Sigmoid colon (tissue), 6 donors: ENCODE measurements at regions not wholly inside any gene's neighbourhood (a gene's known extent, or its start where the extent isn't known, plus 50 kb on each side); places are given as distances from the start of the nearest gene placed in this dataset.

Experiments
- DNase-seq: peaks from one replicate; pipeline ENCODE4 v3.0.0-alpha.2; 2019
- H3K27ac ChIP-seq, 4 donors: fragments of 200-600 bp; sonication (generic); one replicate each; pipeline ENCODE4 v1.5.1; 2016 to 2019; ENCODE audit warnings: mild to moderate bottlenecking in 1 of 4
- H3K27me3 ChIP-seq, 3 donors: fragments of 200-600 bp; sonication (generic); one replicate each; pipeline ENCODE4 v1.5.1; 2019; ENCODE audit warnings: mild to moderate bottlenecking in 1 of 3
- H3K36me3 ChIP-seq, 4 donors: fragments of 200-600 bp; sonication (generic); one replicate each; pipeline ENCODE4 v1.5.1; 2016 to 2019
- H3K4me1 ChIP-seq, 4 donors: fragments of 200-600 bp; sonication (generic); one replicate each; pipeline ENCODE4 v1.5.1; 2017 to 2019
- H3K4me3 ChIP-seq, 4 donors: fragments of 200-600 bp; sonication (generic); one replicate each; pipeline ENCODE4 v1.5.1; 2017 to 2019; ENCODE audit warnings: mild to moderate bottlenecking in 2 of 4, moderate library complexity in 1 of 4
- H3K9me3 ChIP-seq, 4 donors: fragments of 200-600 bp in 3 of 4; sonication (generic) in 3 of 4; one replicate each; pipeline versions ENCODE4 v1.5.1 to v1.6.1; 2013 to 2019
- EP300 ChIP-seq, 4 donors: sonication (generic); formaldehyde crosslinking; IDR thresholded peaks; one replicate each; pipeline ENCODE4 v1.6.1; 2017; ENCODE audit warnings: antibody characterized with exemption in 4 of 4
- POLR2A ChIP-seq, 2 donors: fragments of 450-650 bp; IDR thresholded peaks; one replicate each; pipeline ENCODE4 v1.6.1; 2016; ENCODE audit warnings: antibody characterized with exemption in 2 of 2, mild to moderate bottlenecking in 2 of 2, moderate library complexity in 2 of 2
- POLR2AphosphoS5 ChIP-seq, 4 donors: sonication (generic); formaldehyde crosslinking; IDR thresholded peaks; one replicate each; pipeline ENCODE4 v1.6.1; 2017; ENCODE audit warnings: antibody characterized with exemption in 4 of 4
- WGBS, 2 donors: extraction: QIAGEN DNeasy Blood & Tissue Kit; methylation state at CpG; one replicate each; pipeline ENCODE4 v1.1.7; 2013; 5-methylcytosine and 5-hydroxymethylcytosine counted together
- intact Hi-C: fragments of 100-400 bp; cut with DNase I; formaldehyde crosslinking; loops from one replicate; pipeline ENCODE4 v1.15.1; 2023
- TF ChIP-seq, protein P1 (sequence below), 4 experiments: fragments of 450-650 bp in 3 of 4; fragments of 200-600 bp in 1 of 4; IDR thresholded peaks; one replicate each; pipeline ENCODE4 v1.5.1; 2016 to 2019; ENCODE audit warnings: antibody characterized with exemption in 4 of 4, mild to moderate bottlenecking in 3 of 4, moderate library complexity in 2 of 4
- donor health status: healthy with polysubstance abuse.
- donor health status: healthy.

DNA sequence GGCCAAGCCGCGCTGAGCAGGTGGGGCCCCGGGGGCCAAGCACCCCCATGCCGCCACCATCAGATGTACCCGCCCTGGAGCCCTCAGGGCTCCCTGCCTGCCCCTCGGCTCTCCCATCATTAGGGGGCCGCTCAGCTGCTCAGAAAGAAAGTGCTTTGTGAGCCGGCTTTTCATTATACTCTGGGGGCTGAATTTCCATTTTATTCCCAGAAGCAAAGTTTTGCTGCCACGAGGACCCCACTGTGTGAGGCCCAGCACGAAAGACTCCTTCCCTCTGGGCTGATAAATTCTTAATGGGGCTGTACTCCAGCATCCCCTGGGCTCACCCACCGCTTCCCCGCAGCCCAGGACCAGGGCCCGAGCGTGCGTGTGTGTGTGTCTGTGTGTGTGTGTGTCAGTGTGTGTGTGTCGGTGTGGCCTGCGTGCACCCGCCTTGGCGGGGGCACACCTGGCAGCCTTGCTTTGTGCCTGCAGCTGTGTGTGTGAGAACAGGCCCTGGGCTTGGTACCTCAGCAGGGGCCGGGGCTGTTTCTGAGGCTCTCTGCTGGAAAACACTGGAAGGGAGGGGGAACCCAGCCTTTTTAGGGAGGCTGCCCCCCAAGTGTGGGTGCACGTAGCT is 103.0 kb upstream of the GSE1 start:
- WGBS, 2 donors, result 90 to 91% methylated on average over 21 of the region's 21 CpGs
- Histone ChIP-seq H3K27me3 (no peaks in the 10 kb centered on the region), H3K36me3 (no peaks in the 10 kb centered on the region), H3K27ac (no peak overlapping the region), H3K4me3 (no peak overlapping the region), H3K9me3 (no peaks in the 10 kb centered on the region), H3K4me1 (peaks cover 0 to 24% (median 19%) of the 10 kb centered on the region in 4 donors)
- DNase-seq, result no peak
- no peak for TF ChIP-seq POLR2AphosphoS5 (IDR thresholded peaks at IDR 0.05)
- no peak for TF ChIP-seq EP300 (IDR thresholded peaks at IDR 0.05)
- intact Hi-C loops, result no loop called here

DNA sequence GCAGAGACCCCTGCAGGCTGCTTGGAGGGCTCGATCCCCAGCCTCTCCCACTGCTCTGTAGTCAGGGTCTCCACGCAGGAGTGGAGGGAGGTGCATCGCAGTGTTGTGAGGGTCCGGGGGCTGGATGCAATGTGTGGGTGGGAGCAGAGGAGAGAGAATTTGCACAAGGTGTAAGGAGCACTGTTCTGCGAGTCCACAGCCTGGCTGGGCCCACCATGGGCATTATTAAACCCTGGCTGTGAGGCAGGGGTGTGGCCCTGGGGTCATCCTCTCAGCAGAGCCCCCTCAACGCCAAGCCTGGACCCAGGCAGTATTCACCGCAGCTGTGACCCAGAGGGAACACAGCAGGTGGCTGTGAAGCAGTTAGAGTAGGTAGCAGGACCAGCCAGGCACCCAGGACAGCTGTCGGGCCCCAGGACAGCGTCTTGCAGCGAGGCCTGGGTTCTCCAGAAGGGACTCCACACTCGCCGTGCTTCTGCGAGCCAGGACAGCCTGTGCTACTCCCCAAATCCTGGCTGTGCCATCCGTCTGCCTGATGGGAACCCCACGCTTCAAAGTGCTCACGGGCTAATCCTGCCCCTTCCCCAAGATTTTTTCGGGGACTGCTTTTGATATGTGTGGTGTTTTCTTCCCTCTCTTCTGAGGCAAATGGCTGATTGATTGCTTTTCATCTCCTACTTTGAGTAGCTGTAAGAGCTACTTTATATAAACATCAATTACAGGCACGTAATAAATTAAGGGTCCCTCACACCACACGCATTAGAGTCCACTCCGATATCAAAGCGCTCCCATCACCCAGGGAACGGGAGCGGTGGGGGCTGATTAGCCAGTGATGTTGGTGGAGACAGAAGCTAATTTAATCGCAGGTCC is 100.9 kb upstream of the GSE1 start:
- DNase-seq, result no peak
- H3K4me1 ChIP-seq, result peaks cover 0 to 34% (median 28%) of the 10 kb centered on the region in 4 donors
- no peaks in the 10 kb centered on the region for H3K27me3 ChIP-seq
- intact Hi-C loops, result no loop called here
- H3K27ac ChIP-seq, result no peak overlapping the region
- H3K9me3 ChIP-seq, result no peaks in the 10 kb centered on the region
- no peak overlapping the region for H3K4me3 ChIP-seq
- 90% methylated on average over 24 of the region's 24 CpGs for WGBS, 2 donors
- no peaks in the 10 kb centered on the region for H3K36me3 ChIP-seq
- TF ChIP-seq EP300 (IDR thresholded peaks at IDR 0.05) (no peak), POLR2A (IDR thresholded peaks at IDR 0.05) (no peak), POLR2AphosphoS5 (IDR thresholded peaks at IDR 0.05) (no peak)
- TF ChIP-seq, protein P1, sequence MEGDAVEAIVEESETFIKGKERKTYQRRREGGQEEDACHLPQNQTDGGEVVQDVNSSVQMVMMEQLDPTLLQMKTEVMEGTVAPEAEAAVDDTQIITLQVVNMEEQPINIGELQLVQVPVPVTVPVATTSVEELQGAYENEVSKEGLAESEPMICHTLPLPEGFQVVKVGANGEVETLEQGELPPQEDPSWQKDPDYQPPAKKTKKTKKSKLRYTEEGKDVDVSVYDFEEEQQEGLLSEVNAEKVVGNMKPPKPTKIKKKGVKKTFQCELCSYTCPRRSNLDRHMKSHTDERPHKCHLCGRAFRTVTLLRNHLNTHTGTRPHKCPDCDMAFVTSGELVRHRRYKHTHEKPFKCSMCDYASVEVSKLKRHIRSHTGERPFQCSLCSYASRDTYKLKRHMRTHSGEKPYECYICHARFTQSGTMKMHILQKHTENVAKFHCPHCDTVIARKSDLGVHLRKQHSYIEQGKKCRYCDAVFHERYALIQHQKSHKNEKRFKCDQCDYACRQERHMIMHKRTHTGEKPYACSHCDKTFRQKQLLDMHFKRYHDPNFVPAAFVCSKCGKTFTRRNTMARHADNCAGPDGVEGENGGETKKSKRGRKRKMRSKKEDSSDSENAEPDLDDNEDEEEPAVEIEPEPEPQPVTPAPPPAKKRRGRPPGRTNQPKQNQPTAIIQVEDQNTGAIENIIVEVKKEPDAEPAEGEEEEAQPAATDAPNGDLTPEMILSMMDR (IDR thresholded peaks at IDR 0.05), result no peak

DNA sequence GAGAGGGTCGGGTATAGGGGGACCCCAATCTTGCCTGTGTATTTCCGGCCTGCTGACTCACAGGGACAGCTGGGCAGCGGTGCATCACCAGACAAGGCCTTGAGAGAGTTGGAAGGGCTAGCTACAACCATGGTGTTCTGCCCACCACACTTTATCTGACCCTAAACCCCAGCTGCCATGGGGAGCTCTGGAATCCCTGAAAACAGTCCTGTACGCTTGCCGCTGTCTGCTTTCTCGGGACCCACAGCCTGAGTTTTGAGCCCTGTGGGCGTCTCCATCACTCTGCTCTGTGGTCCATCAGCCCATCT is 100.4 kb upstream of the GSE1 start:
- Histone ChIP-seq H3K4me1 (peaks cover 0 to 34% (median 28%) of the 10 kb centered on the region in 4 donors), H3K36me3 (no peaks in the 10 kb centered on the region), H3K27ac (no peak overlapping the region), H3K4me3 (no peak overlapping the region), H3K27me3 (no peaks in the 10 kb centered on the region), H3K9me3 (no peaks in the 10 kb centered on the region)
- no peak for DNase-seq
- intact Hi-C loops, result no loop called here
- 92 to 94% methylated on average over 7 of the region's 7 CpGs for WGBS, 2 donors
- TF ChIP-seq, protein P1 (IDR thresholded peaks at IDR 0.05), result no peak
- TF ChIP-seq POLR2AphosphoS5 (IDR thresholded peaks at IDR 0.05) (no peak), EP300 (IDR thresholded peaks at IDR 0.05) (no peak), POLR2A (IDR thresholded peaks at IDR 0.05) (no peak)

DNA sequence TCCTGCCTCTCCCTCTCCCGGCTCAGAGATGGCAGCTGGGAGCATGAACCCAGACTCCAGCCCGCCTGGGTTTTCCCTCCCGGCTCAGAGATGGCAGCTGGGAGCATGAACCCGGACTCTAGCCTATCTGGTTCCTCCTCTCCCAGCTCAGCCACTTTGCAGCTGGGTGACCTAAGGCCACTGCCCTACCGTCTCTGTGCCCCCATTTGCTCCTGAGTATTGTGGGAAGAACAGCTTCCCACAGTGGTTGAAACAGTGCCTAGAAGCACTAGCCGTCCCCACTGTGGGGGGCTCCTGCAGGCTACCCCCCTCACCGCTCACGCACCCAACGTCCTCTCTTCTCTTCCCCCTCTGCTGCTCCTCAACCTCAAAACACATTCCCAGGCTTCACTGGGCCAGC is 99.9 kb upstream of the GSE1 start:
- Histone ChIP-seq H3K4me1 (peaks cover 0 to 34% (median 28%) of the 10 kb centered on the region in 4 donors), H3K4me3 (no peak overlapping the region), H3K9me3 (no peaks in the 10 kb centered on the region), H3K27me3 (no peaks in the 10 kb centered on the region), H3K36me3 (no peaks in the 10 kb centered on the region), H3K27ac (peak overlapping the region in 1 of 4 donors; percentile 19)
- no peak for DNase-seq
- intact Hi-C loops, result no loop called here
- 87 to 90% methylated on average over 9 of the region's 9 CpGs for WGBS, 2 donors
- TF ChIP-seq POLR2AphosphoS5 (IDR thresholded peaks at IDR 0.05) (no peak), POLR2A (IDR thresholded peaks at IDR 0.05) (no peak), EP300 (IDR thresholded peaks at IDR 0.05) (no peak)
- TF ChIP-seq, protein P1 (IDR thresholded peaks at IDR 0.05), result no peak

DNA sequence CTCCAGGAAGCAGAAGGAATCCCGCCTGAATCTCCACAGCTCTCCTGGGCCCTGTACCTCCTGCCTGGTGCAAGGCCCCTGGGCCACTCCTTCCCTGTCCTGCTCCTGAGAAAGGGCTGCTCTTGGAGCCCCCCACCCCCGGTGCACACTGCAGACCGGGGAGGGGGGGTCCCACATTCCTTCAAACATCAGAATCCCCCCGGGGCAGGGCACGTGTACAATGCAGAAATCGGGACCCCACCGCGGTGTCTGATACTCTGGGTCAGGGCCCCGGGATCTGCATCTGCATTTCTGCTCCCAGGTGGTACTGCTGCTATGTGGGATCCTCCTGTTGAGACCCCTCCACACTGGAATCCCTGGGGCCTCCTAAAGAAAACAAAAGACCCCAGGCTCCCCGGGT is 99.5 kb upstream of the GSE1 start:
- TF ChIP-seq, protein P1 (IDR thresholded peaks at IDR 0.05), result no peak
- TF ChIP-seq POLR2A (IDR thresholded peaks at IDR 0.05) (no peak), POLR2AphosphoS5 (IDR thresholded peaks at IDR 0.05) (no peak), EP300 (IDR thresholded peaks at IDR 0.05) (no peak)
- Histone ChIP-seq H3K9me3 (no peaks in the 10 kb centered on the region), H3K27ac (peak overlapping the region in 3 of 4 donors; percentile 63 to 77 (median 74)), H3K4me1 (peaks cover 0 to 34% (median 28%) of the 10 kb centered on the region in 4 donors), H3K36me3 (no peaks in the 10 kb centered on the region), H3K4me3 (no peak overlapping the region), H3K27me3 (no peaks in the 10 kb centered on the region)
- DNase-seq, result no peak
- WGBS, 2 donors, result 81 to 83% methylated on average over 10 of the region's 10 CpGs
- intact Hi-C loops, result no loop called here
